Skin of body (tissue), 1 donor: ENCODE measurements at regions not wholly inside any gene's neighbourhood (a gene's known extent, or its start where the extent isn't known, plus 50 kb on each side); places are given as distances from the start of the nearest gene placed in this dataset.

Experiments used
- DNase-seq: peaks from one replicate; lab custom pipeline; 2025; lab: John Stamatoyannopoulos, UW

DNA sequence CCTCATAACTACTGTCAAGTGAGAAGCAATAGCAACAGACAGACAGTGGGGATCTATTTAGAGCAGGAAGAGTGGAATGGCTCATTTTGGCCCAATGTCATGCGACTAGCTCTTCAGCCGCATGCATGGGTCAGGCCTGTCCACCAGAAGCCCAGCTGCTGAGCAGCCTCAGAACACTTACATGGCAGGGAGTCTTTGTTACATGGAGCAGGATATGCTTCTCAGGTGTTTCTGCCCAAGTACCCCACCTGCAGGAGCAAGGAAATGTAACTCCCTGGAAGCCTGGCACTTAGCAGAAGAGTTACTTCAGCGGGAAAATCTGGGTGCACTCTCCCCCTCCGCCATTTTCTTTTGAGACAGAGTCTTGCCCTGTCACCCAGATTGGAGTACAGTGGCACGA, 73.5 kb upstream of the ARHGAP5 start:
- no peak for DNase-seq

DNA sequence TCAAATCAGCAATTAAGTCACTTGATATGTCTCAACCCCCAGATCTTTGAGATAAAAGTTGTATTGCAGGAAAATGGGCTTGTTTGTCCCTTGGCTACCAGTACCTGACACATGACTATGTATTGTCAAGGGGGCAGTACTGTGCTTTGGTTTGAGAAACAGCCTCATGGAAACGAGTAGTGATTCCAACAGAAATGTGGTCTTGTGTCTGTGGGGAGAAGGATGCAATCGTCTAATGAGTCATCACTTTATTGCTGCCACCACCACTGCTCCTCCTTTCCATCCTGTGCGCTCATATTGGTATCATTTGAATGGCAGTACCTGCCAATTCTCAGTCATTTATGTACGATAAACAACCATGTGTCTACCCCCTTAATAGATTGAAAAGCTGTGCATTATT, 72.8 kb upstream of the ARHGAP5 start:
- no peak for DNase-seq

DNA sequence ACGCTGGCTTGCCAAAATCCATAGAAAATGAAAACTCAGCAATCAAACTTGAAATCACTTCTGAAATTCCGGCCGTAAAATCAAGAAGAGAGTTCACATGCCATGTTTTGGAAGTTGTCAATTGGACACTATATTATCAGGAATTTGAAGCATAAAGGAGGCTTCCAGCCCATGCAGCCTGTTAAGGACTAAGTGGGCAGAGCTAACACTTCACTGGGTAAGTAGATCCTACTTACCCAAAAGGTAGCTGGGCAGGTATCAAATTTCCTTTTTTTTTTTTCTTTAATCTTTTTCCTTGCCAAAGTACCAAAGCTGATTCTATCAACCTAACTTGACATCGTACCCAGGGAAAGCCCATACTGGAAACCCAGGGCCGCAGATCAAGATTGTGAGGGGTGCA, 71.5 kb upstream of the ARHGAP5 start:
- no peak for DNase-seq

DNA sequence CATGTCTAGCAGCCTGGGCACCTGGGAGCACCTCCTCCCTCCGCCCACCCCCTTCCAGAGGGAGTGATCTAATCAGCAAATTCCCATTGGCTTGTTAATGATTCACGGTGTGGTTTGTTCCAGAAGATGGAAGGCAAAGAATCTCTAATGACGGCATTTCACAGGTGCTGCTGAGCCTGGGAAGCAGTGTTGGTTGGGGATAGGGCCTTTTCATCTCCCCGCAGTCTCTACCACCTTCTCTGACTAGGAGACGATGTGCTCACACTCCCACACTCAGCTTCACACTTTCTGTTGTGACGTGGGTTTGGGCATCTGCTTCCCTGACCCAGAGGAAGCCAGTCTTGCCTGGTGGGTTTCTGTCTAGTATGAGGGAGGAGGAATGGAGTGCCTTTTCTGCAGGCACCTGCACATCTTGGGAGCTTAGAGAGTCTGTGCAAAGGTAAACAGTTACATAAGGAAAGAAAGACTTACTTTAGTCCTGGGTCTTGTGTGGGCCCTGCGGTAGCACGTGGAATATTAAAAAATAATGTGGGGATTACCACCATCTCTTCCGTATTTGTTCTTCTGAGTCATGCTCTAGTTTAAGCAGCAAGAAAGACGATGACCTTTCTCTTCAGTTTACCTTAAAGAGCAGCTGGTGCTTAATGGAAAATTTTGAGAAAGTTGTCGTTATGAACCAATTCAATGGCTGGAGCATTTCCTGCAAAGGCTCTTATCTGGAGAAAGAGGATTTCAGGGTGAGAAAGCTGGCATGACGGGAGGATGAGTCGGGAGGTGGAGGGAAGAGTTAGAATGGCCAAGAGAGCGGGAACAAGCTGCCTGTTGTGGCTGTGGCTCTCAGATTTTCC, 70.6 kb upstream of the ARHGAP5 start:
- no peak for DNase-seq

DNA sequence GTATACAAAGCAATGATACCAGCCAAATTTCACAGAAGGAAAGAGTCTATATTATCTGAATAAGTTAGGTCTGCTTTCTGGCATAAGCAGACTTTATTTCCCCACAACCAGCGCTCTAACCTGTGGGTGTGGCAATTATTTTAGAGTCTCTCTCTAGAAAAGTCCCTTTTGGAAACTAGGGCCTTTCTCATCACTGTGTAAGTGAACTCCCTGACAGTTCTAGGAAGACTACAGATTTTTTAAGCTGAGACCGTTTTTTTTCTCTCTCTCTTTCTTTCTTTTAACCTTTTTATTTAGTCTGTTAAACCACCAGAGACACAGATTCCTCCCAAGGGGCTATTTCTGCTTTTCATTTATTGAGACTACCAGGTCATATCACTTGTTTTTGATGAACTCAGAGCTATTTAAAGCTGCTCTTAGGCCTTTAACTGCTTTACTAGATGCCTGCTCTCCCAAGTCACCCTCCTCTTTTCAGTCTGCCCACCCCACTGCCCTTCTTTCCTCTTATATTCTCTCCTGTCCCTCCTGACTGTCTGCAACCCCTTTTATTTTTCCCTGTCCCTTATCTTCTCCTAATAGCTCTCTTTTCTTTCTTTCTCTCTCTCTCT, 69.2 kb upstream of the ARHGAP5 start:
- no peak for DNase-seq

DNA sequence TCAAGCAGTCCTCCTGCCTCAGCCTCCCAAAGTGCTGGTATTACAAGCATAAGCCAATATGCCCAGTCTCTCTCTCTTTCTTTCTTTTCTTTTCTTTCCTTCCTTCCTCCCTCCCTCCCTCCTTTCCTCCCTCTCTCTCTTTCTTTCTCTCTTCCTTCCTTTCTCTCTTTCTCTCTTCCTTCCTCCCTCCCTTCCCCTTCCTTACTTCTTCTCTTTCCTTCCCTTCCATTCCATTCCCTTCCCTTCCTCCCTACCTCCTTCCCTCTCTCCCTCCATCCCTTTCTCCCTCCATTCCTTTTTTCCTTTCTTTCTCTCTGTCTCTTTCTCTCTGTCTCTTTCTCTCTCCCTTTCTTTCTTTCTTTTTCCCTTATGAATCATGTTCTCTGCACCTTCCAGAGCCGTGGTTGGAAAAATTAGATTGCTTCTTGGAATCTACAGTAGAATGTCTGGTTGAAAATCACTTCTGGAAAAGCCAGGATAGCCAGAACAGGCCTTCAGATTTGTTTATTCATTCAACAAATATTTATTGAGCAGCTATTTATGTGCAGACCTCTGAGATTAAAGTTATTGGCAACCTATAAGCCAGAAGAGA, 68.4 kb upstream of the ARHGAP5 start:
- DNase-seq: no peak

DNA sequence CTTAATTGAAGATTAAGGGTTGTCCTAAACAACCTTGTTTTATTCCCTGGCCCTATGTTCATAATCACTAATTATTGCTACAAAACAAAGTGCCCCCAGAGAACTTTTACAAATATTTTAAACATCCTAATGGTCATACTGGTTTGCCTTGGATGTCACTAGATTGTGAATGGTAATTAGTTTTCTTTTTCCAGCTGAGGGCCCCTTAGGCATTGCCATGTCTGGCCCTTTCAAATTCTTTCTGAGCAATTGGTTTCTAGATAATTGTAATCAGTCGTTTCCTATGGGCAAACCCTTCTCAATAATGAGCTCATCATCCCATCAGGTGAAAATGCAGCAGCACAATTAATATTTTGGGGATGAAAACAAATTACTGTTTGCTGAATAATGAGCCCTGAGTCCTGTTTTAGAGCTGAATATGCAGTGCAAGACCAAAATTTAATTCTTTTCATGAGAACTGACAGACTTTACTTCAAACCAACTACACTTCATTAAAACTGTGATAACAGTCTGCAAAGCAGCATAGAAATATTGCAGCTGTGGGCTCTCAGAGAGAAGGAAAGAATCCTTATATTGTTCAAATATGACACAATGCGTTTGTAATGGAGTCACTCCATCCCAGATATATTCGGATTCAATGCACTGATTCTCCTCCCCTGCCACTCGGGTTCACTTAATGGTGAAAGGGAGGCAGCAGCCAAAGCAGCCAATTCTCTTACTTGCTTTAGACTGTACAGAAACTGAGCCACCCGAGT, 67.7 kb upstream of the ARHGAP5 start:
- DNase-seq: no peak

DNA sequence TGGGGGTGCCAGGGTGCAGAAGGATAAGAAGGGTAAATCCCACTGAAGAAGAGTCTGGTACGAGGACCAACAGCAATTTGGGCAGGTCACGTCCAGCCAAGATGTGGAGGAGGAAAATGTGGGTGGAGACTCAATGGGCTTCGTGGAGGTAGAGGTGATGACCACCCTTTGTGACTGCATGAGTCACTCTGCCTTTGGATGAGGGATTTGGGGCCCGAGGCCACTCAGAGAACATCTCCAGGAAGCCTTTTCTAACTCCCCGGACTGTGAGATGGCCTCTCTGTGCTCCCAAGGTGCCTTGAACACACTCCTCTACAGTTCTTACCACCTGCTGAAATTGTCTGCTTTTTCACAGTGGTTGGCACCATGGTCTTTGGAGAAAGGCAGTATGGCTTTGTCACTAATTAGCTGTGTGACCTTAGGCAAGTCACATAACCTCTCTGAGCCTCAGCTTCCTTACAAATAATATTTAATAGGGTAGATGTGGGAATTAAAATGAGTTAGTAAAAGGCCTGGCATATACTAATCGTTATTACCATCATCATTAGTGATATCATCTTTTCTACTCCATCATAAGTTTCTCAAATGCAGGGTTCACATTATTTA, 67.0 kb upstream of the ARHGAP5 start:
- DNase-seq: no peak

DNA sequence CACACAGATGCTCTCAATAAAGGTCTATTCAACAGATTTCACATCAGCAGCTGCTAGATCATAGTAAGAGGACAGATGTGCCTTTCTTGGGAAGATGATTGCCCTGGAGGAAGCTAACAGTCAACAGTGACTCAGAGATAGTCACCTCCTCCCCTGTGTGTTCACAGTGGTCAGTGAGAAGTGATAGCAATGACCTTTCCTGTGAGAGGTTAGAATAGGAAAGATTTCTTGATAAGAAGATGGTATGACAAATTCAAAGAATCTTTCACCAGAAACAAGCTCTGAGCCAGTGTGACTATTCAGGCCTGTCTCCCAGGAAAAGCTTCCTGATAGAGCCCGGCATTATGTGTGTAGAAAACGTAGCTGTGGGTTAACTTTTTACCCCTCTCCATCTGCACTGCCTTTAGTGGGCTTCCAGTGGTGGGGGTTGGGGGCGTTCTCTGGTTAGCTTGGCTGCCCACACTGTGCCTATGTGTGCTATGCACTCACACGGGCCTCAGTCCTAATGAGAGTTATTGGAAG, 66.4 kb upstream of the ARHGAP5 start:
- no peak for DNase-seq

DNA sequence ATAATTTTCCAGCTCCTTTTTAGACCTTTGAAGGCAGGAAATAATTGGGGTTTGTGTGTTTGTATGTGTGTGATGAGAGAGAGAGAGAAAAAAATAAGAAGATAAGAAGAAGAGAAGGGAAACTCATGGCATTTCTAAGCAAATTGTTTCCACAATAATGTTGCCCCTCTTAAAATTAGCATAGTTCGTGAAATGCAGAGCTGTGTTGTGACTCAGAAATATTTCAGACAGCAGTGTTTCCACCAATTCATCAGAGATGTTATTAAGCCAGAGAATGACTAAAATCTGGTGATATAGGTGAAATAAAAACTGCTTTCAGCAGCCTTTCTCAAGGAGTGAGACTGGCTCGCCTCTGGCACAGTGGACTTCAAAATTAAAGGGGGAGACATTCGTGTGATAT, 65.9 kb upstream of the ARHGAP5 start:
- DNase-seq: no peak

DNA sequence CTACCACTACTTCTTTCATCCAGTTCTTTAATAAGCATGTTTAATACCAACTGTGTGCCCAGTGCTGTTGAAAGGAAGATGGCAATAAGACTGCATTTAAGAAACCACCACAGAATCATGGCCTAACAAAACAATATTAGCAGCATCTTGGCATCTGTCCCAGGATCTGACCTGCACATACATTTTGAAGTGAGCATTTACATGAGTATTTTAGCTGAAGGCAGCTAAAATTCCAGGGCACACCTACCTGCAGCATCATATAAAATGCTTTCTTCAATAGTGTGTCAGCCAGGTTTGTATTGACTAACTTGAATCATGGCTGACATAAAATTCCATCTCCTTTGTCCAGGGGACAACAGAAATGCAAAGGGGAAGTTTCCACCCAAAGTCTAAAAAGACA, 65.0 kb upstream of the ARHGAP5 start:
- DNase-seq: no peak

DNA sequence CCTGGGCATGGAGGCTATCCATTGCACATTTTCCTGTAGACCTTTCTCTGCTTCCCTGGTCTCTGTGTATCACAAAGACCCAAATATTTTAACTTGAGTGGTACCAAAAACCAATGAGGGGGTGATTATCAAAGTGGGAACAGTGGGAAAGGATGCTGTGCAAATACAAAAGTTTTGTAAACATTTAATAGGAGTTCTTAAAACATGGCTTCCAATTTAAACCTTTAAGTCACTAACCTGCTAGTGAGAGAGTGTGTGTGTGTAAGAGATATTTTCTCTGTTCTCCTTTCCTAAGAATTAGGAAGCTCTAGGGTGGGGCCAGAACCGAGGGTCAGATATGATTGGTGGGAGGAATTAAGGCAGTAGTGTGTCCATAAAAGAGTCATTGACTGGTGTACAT, 64.5 kb upstream of the ARHGAP5 start:
- no peak for DNase-seq

DNA sequence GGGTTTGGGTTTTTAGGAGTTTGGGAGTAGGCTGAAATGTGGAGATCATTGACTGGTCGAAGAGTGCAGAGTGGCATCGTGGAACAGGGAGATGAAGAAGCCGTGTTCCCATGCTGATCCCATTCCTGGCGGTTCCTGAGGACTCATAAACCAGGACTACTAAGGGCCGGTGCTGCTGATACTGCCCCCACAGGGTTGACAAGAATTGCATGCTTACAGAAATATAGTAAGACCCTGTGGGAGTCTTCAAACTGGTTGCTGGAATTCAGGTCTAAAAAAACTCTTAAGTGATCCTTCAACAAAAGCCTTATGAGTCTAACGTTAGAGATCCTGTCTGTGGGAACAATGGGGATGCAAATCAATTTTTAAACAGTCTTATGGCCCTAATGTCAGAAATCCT, 64.0 kb upstream of the ARHGAP5 start:
- no peak for DNase-seq

DNA sequence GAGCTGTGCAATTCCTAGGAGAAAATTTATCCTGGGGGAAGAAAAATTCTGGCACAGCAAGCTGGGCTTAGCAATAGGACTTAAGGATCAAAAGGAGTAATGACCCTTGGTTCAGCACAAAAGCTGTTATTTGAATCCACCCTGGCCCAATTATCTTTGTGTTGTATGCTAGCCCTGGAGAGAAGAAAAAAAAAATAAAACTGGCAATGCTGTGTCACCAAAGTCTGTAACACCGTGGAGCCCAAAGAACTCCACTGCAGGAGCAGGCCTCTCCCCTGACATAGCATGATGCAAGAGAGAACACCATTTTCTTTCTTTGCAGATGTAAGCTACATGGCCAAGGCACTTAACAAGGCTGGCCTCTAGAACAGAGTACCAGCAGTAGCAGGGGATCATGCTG, 63.0 kb upstream of the ARHGAP5 start:
- no peak for DNase-seq

DNA sequence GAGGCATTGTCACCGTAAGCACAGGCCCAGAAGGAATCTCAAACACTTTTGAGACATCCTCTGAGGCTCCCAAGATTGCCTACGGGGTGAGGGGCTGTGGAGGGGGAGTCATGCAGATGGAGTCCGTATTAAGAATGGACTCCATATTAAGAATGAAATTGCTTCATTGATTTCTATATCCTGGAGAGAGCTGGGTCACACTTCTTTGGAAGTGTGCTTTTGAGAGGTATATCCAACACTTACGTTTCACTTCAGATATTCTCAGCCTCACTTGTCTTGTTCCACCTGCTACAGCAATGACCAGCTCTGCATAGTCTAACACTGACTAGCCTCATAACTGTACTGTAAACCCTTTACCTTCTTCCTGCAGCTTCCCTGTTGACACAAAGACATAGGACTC, 62.6 kb upstream of the ARHGAP5 start:
- DNase-seq: no peak

DNA sequence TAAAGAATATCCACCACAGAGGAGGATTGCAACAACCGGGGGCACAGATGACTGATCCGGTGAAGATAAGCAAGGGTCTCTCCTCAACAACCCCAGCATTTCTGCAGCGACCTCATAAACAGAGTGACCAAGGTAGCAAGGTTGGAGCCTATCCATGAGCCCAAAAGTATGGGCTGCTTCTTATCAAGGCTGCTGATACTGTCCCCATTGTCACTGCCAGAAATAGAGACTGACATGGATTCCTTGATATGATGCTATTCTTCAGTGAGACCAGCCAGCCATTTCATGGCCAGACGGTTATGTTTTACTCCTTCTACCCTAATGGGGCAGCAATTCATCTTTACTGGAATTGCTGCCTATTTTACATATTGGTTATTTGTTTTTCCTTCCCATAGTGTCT, 61.9 kb upstream of the ARHGAP5 start:
- DNase-seq: no peak

DNA sequence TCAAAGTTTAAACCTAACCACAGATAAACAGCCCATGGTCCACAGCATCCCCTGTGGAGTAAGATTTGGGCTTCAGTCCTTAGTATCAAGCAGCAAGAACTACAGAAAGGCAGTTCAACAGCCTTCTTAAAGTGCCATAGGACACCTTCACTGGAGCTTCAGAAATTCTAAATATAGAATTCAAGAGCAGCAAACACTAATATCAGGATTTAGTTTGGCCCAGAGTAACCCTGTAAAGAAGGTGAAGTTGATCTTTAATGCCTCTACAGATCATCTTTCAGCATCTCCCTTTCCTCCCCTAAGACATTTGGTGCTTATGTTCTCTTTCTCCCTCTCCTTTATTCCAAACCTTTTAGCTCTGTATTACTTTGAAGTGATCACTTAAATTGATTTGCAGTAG, 59.5 kb upstream of the ARHGAP5 start:
- DNase-seq: no peak

DNA sequence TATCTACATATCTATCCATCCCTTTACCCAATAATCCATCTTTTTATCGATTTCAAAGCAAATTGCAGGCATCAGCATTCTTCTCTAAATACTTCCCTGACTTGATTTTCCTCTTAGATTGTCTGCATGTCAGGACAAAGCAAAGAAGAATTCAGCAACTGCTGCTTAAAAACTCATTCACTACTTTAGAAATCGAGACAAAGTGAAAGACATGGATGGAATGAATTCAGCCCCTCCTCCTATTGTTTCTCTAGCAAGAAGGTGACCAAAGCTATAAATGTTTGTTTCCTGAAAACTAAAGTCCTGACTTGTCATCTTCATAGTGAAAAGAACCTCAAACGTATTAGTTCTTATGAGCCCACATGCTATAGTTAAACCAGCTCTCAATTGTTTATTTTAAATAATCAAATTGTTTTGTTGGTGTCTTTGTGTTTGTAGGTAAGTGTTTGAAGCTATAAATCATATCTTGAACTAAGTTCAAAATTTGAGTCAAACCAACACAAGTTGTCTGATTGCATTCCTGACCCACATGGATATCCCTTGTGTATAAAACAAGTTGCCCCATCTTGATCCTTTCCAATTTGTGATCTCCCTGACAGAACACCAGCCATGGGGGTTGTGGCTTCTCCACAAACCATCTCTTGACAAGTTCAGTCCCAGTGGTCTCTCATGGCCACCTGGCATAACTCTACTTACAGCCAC, 58.6 kb upstream of the ARHGAP5 start:
- no peak for DNase-seq

DNA sequence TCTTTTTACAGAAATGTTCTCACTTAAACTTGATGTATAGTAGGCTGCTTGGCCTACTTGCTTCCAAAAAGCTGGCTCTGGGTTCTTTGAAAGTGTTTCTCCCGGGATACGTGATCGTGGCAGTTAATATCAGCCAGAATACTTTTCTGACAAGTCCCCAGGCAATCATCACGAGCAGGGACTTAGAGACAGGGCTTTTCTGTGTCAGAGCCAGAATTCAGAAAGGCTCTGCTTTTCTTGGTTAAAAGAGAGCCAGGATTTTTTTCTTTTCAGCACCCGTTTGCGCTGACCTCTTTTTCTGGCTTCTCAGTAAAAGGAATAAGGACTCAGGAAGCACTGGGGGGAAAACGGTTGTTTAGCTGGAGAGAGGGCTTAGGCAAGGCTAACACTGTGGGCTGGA, 57.8 kb upstream of the ARHGAP5 start:
- peak; percentile 21 for DNase-seq

DNA sequence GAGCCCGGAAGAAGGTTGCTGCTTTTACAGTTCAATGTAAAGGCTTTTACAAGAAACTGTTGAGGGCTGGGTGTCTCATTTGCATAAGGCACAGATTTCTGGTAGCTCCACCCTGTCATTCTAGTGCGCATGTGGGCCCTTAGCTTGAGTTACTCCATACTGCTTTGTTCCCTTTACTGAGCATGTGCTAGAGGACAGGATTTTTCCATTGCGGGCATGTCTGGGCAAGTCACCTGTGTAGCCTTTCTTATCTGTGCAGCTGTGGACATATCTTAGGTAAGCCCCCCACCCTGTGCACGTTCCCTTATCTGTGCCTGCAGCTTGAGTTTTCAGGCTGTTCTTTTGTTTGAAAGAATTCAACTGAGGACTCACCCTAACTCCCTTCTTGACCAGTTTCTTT, 56.2 kb upstream of the ARHGAP5 start:
- no peak for DNase-seq

DNA sequence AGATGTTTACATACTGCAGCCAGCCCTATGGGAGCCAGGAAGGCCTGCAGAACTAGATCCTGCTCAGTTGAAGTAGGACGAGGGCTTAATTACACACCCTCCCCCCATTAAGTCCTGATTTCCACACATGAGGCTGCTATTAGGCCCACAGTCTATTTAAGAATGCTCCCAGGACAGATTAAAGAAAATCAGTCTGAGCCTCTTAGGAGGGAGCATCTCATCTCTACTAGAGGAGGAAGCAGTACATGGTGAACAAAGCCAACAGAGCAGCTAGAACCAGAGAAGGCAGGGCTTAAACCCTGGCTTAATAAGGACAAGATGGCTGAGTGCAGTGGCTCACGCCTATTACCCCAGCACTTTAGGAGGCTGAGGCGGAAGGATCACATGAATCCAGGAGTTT, 55.8 kb upstream of the ARHGAP5 start:
- DNase-seq: no peak
